NT2/D1 (cell line): ENCODE measurements at regions not wholly inside any gene's neighbourhood (a gene's known extent, or its start where the extent isn't known, plus 50 kb on each side); places are given as distances from the start of the nearest gene placed in this dataset.
A peak's percentile ranks its signal among the peaks of the same experiment; 100 is the strongest.

Experiments used
- DNase-seq: peaks from one replicate; pipeline ENCODE4 v3.0.0-alpha.2; 2011; ENCODE audit warnings: low read depth, low spot score
- H3K27me3 ChIP-seq: 2 replicates; pipeline ENCODE4 v1.6.0; 2011; ENCODE audit warnings: mild to moderate bottlenecking; ENCODE audit not compliant: insufficient read length, insufficient read depth
- H3K36me3 ChIP-seq: 2 replicates; pipeline ENCODE4 v1.6.1; 2011; ENCODE audit warnings: mild to moderate bottlenecking, low read length, mixed read lengths; ENCODE audit not compliant: insufficient read depth, insufficient read length
- H3K4me1 ChIP-seq: 2 replicates; pipeline ENCODE4 v1.5.1; 2011; ENCODE audit not compliant: insufficient read depth, insufficient read length
- H3K4me3 ChIP-seq: 2 replicates; pipeline ENCODE4 v1.5.1; 2011; ENCODE audit warnings: low read depth; ENCODE audit not compliant: insufficient read length
- H3K9ac ChIP-seq: 2 replicates; pipeline ENCODE4 v1.6.0; 2011; ENCODE audit warnings: low read depth; ENCODE audit not compliant: insufficient read length
- H3K9me3 ChIP-seq: 2 replicates; pipeline ENCODE4 v1.5.1; 2011; ENCODE audit warnings: mild to moderate bottlenecking, low read length; ENCODE audit not compliant: insufficient read depth
- SUZ12 ChIP-seq: IDR thresholded peaks from 2 replicates; pipeline ENCODE4 v1.6.1; 2011; ENCODE audit not compliant: insufficient read length, insufficient read depth; ENCODE audit errors: extremely low read depth
- YY1 ChIP-seq: IDR thresholded peaks from 2 replicates; pipeline ENCODE4 v1.6.1; 2011; ENCODE audit not compliant: insufficient read length, insufficient read depth
- ZNF274 ChIP-seq: IDR thresholded peaks from 2 replicates; pipeline ENCODE4 v1.6.1; 2011; ENCODE audit warnings: mild to moderate bottlenecking, low read depth, low read length

DNA sequence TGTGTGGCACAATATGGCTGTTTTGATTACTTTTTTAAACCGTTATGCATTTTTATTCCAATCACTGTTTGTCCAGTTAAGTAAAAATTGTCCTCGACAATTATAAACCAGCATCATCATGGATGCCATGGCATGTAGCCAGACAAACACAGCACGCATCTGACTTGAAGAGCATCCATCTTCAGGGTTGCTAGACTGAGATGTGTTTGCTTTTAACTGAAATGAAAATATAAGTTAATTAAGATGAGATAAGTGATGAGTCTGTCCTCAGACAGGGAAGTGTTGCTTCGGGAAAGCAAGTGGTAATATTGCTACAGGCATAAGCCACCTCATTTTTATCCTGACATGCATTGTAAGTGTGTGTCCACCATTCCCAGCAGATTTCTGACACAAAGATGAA, 92.8 kb upstream of the TPP2 start:
- Histone ChIP-seq H3K9ac (no peak overlapping the region), H3K36me3 (no peaks in the 10 kb centered on the region), H3K4me3 (no peak overlapping the region), H3K9me3 (peaks cover 5% of the 10 kb centered on the region; the same call in 1 of the 2 replicates), H3K4me1 (peaks cover 2% of the 10 kb centered on the region), H3K27me3 (no peaks in the 10 kb centered on the region)
- no peak for DNase-seq
- TF ChIP-seq ZNF274 (no peak), SUZ12 (no peak), YY1 (no peak)

DNA sequence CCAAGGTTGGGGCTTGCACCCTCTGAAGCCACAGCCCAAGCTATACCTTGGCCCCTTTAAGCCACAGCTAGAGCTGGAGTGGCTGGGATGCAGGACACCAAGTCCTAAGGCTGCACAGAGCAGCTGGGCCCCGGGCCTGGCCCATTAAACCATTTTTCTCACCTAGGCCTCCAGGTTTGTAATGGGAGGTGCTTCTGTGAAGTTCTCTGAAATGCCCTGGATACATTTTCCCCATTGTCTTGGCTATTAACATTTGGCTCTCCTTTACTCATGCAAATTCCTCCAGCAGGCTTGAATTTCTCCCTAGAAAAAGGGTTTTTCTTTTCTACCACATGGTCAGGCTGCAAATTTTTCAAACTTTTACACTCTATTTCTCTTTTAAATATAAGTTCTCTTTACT, 93.8 kb upstream of the FGF14 start:
- no peak overlapping the region for H3K4me3 ChIP-seq
- peaks cover 19% of the 10 kb centered on the region; the same call in 1 of the 2 replicates for H3K9me3 ChIP-seq
- H3K27me3 ChIP-seq = no peaks in the 10 kb centered on the region
- H3K36me3 ChIP-seq = no peaks in the 10 kb centered on the region
- TF ChIP-seq ZNF274 (no peak), YY1 (no peak), SUZ12 (no peak)
- DNase-seq = peak; percentile 23
- no peak overlapping the region for H3K9ac ChIP-seq
- H3K4me1 ChIP-seq = no peaks in the 10 kb centered on the region

DNA sequence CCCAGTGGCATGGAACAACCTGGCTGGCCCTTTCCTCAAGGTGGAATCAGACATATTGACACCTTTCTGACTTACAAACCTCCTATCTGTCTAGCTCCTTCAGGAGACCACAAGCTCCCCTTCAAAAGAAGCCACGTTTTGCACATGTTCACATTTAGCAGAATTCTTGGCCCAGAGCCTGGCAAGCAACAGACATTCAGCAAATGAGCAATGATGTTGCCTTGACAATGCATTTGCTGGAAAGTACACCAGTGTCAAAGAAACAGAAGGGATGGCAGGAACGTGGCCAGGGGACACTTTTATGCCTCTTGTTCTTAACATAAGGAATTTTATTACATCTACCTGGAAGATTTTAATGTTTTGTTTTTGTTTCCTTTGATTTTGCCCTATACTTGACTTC, 85.5 kb upstream of the FGF14 start:
- DNase-seq = no peak
- Histone ChIP-seq H3K36me3 (no peaks in the 10 kb centered on the region), H3K4me1 (no peaks in the 10 kb centered on the region), H3K4me3 (no peak overlapping the region), H3K9ac (no peak overlapping the region), H3K27me3 (no peaks in the 10 kb centered on the region), H3K9me3 (no peaks in the 10 kb centered on the region)
- TF ChIP-seq ZNF274 = no peak
- TF ChIP-seq YY1 = no peak

DNA sequence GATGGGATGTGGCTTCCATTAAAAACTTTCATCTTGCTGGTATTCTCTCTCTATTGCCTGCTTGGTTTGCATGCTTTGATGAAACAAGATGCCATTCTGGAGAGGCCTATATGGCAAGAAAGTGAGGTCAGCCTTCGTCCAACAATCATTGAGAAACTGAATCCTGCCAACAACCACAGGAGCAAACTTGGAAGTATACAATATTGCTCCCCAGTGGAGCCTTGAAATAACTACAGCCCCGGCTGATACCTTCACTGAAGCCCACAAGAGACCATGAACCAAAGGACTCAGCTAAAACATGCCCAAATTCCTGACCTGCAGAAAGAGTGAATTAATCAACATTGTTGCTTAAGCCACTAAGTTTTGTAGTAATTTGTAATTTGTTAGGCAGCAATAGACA, 82.5 kb upstream of the FGF14 start:
- no peaks in the 10 kb centered on the region for H3K9me3 ChIP-seq
- no peaks in the 10 kb centered on the region for H3K27me3 ChIP-seq
- no peaks in the 10 kb centered on the region for H3K4me1 ChIP-seq
- no peak overlapping the region for H3K9ac ChIP-seq
- H3K36me3 ChIP-seq = no peaks in the 10 kb centered on the region
- H3K4me3 ChIP-seq = no peak overlapping the region
- TF ChIP-seq ZNF274 (no peak), YY1 (no peak), SUZ12 (no peak)
- no peak for DNase-seq

DNA sequence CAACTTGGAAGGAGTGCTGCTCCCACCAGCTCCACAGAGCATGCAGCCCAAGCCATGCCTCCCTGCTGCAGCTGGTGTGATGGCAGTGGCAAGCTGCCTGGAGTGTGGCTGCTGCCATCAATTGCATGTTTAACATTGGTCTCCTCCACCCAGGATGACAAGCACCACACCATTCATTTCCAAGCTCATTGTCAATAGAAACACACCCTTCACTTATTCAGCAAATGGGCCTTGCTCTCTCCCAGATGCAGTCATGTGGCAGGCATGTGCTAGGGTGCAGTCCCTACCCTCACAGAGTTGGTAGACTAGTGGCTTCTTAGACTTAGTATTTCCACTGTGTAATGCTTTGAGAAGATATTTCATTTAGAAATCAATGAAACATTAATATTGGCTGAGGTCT, 70.8 kb upstream of the FGF14 start:
- no peak overlapping the region for H3K9ac ChIP-seq
- no peaks in the 10 kb centered on the region; the same call in 1 of the 2 replicates for H3K9me3 ChIP-seq
- H3K4me3 ChIP-seq = no peak overlapping the region
- no peaks in the 10 kb centered on the region for H3K36me3 ChIP-seq
- TF ChIP-seq SUZ12 (no peak), YY1 (no peak)
- no peak for DNase-seq
- no peaks in the 10 kb centered on the region for H3K4me1 ChIP-seq
- H3K27me3 ChIP-seq = no peaks in the 10 kb centered on the region

DNA sequence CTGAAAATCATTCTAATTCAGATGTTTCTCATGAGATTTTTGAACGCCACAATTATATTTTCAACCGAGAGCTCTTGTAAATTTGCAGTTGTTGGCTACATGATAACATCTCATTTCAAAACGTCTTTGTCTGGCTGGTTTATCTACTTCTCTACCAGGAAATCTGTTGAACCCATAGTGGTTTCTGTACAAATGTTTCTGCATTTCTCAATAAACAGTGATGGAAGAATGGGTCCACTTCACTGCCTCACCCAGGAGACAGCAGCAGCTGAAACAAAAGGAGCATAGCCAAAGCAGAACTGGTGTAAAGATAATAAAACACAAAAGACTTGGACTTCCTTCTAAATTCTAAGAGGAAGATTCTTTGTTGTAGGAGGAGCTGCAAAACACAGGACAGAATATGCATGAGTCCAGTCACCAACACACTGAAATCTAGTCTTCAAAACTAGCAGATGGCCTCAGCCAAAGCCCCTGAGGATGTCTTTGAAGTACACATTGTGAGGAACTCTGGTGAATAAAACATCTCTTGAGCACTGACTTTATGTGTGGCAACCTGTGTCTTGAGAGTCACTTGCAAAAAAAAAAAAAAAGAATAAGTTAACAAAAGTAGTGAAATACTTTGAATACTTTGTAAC, 68.6 kb upstream of the FGF14 start:
- Histone ChIP-seq H3K9me3 (no peaks in the 10 kb centered on the region; the same call in 1 of the 2 replicates), H3K27me3 (no peaks in the 10 kb centered on the region), H3K9ac (no peak overlapping the region), H3K36me3 (no peaks in the 10 kb centered on the region), H3K4me3 (no peak overlapping the region), H3K4me1 (no peaks in the 10 kb centered on the region)
- no peak for DNase-seq
- TF ChIP-seq SUZ12 = no peak
- TF ChIP-seq ZNF274 = no peak
- no peak for TF ChIP-seq YY1

DNA sequence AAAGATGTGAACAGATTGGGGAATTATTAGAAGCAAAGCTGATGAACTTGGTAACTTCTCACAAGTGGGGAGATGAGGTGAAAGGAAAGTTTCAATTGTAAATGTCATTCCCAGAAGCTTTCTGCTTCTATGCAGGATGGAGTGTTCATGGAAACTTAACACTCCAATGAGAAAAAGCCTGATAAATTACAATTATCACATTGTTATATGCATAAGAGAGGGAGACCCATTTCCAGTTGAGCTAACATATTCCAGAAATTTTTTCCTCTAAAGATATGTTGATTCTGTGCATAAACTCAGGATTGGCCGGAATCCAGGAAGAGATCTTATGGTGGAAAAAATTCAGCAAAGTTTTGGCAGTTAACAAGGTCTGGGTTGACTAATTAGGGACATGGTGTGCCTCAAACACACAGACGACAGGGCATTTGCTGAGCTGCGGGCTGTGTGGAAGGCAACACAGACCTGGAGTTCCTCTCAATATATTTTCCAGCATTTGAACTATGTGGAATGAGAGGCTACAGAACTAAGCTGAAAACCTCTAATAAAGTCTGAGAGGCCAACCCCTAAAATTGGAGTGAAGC, 64.9 kb upstream of the FGF14 start:
- no peaks in the 10 kb centered on the region for H3K36me3 ChIP-seq
- no peaks in the 10 kb centered on the region for H3K9me3 ChIP-seq
- TF ChIP-seq ZNF274 = no peak
- no peak for TF ChIP-seq SUZ12
- no peak for TF ChIP-seq YY1
- H3K9ac ChIP-seq = no peak overlapping the region
- H3K27me3 ChIP-seq = no peaks in the 10 kb centered on the region
- no peak overlapping the region for H3K4me3 ChIP-seq
- H3K4me1 ChIP-seq = no peaks in the 10 kb centered on the region
- DNase-seq = no peak
